ENCODE measurements at regions not wholly inside any gene's neighbourhood (a gene's known extent, or its start where the extent isn't known, plus 50 kb on each side); places are given as distances from the start of the nearest gene placed in this dataset.

DNA sequence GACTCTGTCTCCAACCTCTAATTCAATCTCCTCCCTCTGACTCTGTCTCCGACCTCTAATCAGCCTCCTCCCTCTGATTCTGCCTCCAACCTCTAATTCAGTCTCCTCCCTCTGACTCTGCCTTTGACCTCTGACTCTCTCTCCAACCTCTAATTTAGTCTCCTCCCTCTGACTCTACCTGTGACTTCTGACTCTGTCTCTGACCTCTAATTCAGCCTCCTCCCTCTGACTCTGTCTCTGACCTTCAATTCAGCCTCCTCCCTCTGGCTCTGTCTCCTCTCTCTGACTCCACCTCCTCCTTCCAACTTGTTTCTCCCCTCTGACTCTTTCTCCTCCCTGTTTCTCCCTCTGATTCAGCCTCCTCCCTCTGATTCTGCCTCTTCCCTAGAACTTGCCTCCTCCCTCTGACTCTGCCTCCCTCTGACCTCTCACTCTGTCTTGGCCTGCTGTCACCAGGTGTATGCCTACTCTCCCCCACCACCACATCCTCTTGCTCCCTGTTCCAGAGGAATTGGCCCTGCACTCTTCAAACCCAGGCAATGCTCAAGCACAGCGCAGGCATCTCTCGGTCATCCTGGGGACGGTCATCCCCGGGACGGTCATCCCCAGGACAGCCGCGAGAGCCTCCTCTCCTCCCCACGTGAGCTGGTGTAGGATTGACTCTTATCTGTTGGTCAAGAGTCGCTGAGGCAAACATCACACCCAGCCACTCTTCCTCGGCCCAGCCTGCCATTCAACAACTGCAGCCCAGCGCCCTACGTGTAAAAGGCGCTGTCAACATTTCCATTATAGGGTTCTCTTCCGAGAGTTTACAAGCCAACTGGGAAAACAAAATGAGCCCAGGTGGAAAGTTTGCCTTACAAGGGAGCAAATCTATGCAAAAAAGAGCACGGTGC lies 60.2 kb downstream of the ZIC5 start:
- H3K56ac ChIP-seq (ENCODE audit: insufficient read length, low read depth, low read length), result peak overlapping the region; percentile 13
- H4K91ac ChIP-seq (ENCODE audit: insufficient read length, low read depth, low read length), result no peak overlapping the region
- H3K36me3 Mint-ChIP-seq (ENCODE audit: insufficient read depth in 1 of 3, low read depth in 3 of 3), result no peaks in the 10 kb centered on the region; a peak in 2 of 7 replicates
- H3K27ac Mint-ChIP-seq, result peak overlapping the region in 2 of 3 experiments; percentile 69 to 91; a peak in 3 of 7 replicates
- no peak overlapping the region for H3K23ac ChIP-seq (ENCODE audit: insufficient read length, low read depth, low read length)
- H3K4ac ChIP-seq (ENCODE audit: low read depth, low read length), result no peak overlapping the region
- WGBS (ENCODE audit: extremely low coverage, insufficient read length, low lambda C conversion rate), result no CpG with 5 or more reads among the region's 16 CpGs
- no peaks in the 10 kb centered on the region for H3K79me1 ChIP-seq (ENCODE audit: insufficient read depth, low read depth, low read length, poor library complexity, severe bottlenecking)
- no peak overlapping the region for H2BK20ac ChIP-seq (ENCODE audit: low read depth, low read length, poor library complexity, severe bottlenecking)
- peaks cover 31 to 36% of the 10 kb centered on the region in 2 experiments for H3K4me1 Mint-ChIP-seq
- H3K4me3 Mint-ChIP-seq, result peak overlapping the region in 1 of 2 experiments; percentile 30; a peak in 1 of 5 replicates
- TF ChIP-seq, protein P1, sequence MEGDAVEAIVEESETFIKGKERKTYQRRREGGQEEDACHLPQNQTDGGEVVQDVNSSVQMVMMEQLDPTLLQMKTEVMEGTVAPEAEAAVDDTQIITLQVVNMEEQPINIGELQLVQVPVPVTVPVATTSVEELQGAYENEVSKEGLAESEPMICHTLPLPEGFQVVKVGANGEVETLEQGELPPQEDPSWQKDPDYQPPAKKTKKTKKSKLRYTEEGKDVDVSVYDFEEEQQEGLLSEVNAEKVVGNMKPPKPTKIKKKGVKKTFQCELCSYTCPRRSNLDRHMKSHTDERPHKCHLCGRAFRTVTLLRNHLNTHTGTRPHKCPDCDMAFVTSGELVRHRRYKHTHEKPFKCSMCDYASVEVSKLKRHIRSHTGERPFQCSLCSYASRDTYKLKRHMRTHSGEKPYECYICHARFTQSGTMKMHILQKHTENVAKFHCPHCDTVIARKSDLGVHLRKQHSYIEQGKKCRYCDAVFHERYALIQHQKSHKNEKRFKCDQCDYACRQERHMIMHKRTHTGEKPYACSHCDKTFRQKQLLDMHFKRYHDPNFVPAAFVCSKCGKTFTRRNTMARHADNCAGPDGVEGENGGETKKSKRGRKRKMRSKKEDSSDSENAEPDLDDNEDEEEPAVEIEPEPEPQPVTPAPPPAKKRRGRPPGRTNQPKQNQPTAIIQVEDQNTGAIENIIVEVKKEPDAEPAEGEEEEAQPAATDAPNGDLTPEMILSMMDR (conservative IDR thresholded peaks at IDR 0.05), result no peak
- H3K9me3 Mint-ChIP-seq, result peaks cover 0 to 2% of the 10 kb centered on the region in 2 experiments; a peak in 1 of 5 replicates
- H3K27me3 ChIP-seq (ENCODE audit: insufficient read depth, low read length), result no peaks in the 10 kb centered on the region
- H3K4me1 ChIP-seq (ENCODE audit: insufficient read depth, low read length), result peaks cover 2% of the 10 kb centered on the region; the same call in 1 of the 2 replicates
- no peak overlapping the region for H2BK15ac ChIP-seq (ENCODE audit: low read depth, low read length)
- no peak overlapping the region for H3K9ac ChIP-seq (ENCODE audit: extremely low read depth, insufficient read length, low read length)
- H2BK12ac ChIP-seq (ENCODE audit: insufficient read length, low read depth, low read length), result no peak overlapping the region
- no peak overlapping the region for H2BK5ac ChIP-seq (ENCODE audit: insufficient read length, low read length)
- H3K27me3 Mint-ChIP-seq (ENCODE audit: low read depth), result peaks cover 4% of the 10 kb centered on the region; the same call in 1 of the 2 replicates
- no peak overlapping the region for H2BK120ac ChIP-seq (ENCODE audit: low read depth, low read length, poor library complexity, severe bottlenecking)
- no peaks in the 10 kb centered on the region for H3K23me2 ChIP-seq (ENCODE audit: insufficient read length, low read depth, low read length, poor library complexity, severe bottlenecking)
- H3K4me2 ChIP-seq (ENCODE audit: insufficient read depth, insufficient read length, low read length), result no peak overlapping the region
- H3K18ac ChIP-seq (ENCODE audit: insufficient read length, low read depth, low read length), result no peak overlapping the region
- no peak overlapping the region for H3K27ac ChIP-seq (ENCODE audit: insufficient read length, low read depth, low read length)
- H4K20me1 ChIP-seq (ENCODE audit: control insufficient read depth, insufficient read depth, insufficient read length), result no peaks in the 10 kb centered on the region
- no peak overlapping the region for H4K5ac ChIP-seq (ENCODE audit: insufficient read length, low read depth, low read length)
- DNase-seq, result no peak
- H3K14ac ChIP-seq (ENCODE audit: insufficient read depth, low read length), result no peak overlapping the region
- no peak overlapping the region for H3T11ph ChIP-seq (ENCODE audit: low read length)
- H4K8ac ChIP-seq (replicated peaks; ENCODE audit: insufficient read length, low read depth, low read length), result no peak overlapping the region
- H3K79me2 ChIP-seq (ENCODE audit: insufficient read depth, low read length), result no peaks in the 10 kb centered on the region
- no peaks in the 10 kb centered on the region for H3K9me3 ChIP-seq (ENCODE audit: control insufficient read depth, low read depth, low read length)
- H2AK5ac ChIP-seq (ENCODE audit: insufficient read length, low read length), result peak overlapping the region; percentile 12
- no peak overlapping the region for H2AFZ ChIP-seq (ENCODE audit: low read length)

Data from H9 (cell line).